Stimulated activated CD8-positive, alpha-beta memory T cell treated with anti-CD3 and anti-CD28 coated beads, Interleukin-7, amount 100 ng/mL, for 1 hour (primary cell): ENCODE measurements at regions not wholly inside any gene's neighbourhood (a gene's known extent, or its start where the extent isn't known, plus 50 kb on each side); places are given as distances from the start of the nearest gene placed in this dataset.

Source experiments
- DNase-seq, 2 donors: peaks; one replicate each; pipeline ENCODE4 v3.0.0-alpha.2; 2020; ENCODE audit warnings: low read depth in 2 of 2

GRCh38 chr11:64500176-64501013 is 55.3 kb upstream of the SLC22A11 start:
- no peak for DNase-seq

- DNase-seq, result no peak
These were observed 54.0 kb upstream of the SLC22A11 start for GRCh38 chr11:64501500-64502427.

- no peak for DNase-seq
These were observed 53.1 kb upstream of the SLC22A11 start for GRCh38 chr11:64502634-64503033.

GRCh38 chr11:64503186-64503753 is 52.5 kb upstream of the SLC22A11 start:
- DNase-seq, result no peak

GRCh38 chr11:64504999-64505398 is 50.7 kb upstream of the SLC22A11 start:
- DNase-seq, result no peak
